DMS153 (cell line): ENCODE measurements at regions not wholly inside any gene's neighbourhood (a gene's known extent, or its start where the extent isn't known, plus 50 kb on each side); places are given as distances from the start of the nearest gene placed in this dataset.

Experiments
- DNase-seq: peaks from one replicate; lab custom pipeline; 2025; lab: John Stamatoyannopoulos, UW

GRCh38 chr21:32216293-32216692 lies 62.6 kb downstream of the MIS18A start:
- DNase-seq, result no peak

GRCh38 chr21:32215306-32215685 lies 63.6 kb downstream of the MIS18A start:
- DNase-seq, result no peak

DNA sequence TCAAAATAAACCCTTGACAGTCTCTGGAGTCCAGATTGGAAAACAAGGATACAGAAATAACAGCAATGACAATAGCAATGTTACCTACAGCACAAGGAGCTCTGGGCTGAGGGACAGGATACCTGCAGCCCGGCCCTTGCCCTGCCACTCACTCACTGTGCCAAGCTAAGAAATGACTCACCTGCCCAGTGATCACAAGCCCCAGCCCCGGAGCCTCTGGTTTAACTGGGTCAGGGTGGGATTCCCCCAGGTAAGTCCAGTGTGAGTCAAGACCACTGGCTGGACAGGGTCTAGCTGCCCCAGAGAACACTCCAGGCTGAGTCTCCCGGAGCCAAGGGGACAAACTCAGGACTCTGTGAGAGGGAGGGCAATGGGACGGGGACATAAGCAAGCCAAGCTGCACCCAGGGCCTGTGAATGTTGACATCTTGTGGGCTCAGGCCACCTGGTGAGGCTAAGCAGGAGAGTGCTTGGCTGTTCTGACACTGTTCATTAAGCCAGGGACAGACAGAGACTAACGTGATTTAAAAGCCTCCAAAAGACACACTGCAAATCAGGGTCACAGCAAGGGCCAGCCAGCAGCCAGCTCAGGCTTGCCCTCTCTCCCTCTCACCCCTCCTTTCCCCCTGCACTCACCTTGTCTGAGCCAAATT lies 64.1 kb downstream of the MIS18A start:
- no peak for DNase-seq

DNA sequence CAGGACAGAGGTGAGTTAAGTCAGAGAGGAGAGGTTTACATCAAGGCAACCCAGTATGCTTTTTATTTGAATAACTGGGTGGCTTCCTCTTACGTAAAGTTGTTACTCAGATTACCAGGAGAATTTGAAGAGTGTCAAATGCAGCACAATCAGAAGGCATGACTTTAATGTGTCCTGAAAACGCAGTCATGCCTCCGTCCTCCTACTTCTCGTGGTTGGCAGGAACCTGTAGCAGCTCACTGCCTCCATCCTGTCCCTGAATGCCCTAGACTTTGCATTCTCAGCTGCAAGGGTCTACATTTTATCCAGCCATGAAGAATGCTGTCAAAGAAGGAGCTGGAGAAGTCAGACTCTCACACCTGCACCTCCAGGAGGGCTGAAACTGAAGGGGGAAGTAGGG lies 66.7 kb downstream of the MIS18A start:
- no peak for DNase-seq

GRCh38 chr21:32211306-32211705 lies 67.5 kb downstream of the MIS18A start:
- DNase-seq, result no peak

GRCh38 chr21:32209580-32209979 lies 69.3 kb downstream of the MIS18A start:
- DNase-seq, result no peak

DNA sequence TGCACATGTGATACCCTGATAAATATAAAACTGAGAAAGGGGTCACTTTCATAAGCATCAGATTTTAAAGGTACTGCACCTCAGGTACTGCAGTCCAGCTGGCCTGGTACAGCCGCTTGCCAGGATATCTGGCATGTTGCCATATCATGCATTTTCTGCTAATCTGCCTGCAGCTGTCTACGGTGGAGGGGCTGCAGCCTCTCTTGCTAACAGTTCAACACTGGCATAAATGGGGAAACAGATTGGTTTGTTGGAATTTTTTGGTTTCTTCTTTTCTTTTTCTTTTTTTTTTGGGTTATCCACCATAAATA lies 71.5 kb downstream of the MIS18A start:
- DNase-seq, result no peak

GRCh38 chr21:32206631-32207405 lies 72.0 kb downstream of the MIS18A start:
- DNase-seq, result no peak

DNA sequence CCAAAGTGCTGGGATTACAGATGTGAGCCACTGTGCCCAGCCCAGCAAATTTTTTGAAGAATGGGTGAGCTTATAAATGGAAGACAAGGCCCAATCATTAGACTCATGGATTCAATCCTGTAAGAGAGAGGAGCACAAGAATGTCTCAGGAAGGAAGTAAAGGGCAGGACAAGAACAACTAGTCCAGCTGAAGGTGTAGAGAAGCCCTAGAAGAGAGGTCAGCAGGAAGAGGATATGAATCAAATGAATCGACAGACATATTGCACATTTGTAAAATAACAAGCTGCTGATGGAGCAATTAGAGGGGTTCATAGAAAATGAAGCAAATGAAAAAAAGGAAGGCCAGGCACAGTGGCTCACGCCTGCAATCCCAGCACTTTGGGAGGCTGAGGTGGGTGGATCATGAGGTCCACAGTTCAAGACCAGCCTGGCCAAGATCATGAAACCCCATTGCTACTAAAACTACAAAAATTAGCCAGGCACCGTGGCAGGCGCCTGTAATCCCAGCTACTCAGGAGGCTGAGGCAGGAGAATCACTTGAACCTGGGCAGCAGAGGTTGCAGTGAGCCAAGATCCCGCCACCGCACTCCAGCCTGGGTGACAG lies 74.9 kb downstream of the MIS18A start:
- DNase-seq, result no peak

DNA sequence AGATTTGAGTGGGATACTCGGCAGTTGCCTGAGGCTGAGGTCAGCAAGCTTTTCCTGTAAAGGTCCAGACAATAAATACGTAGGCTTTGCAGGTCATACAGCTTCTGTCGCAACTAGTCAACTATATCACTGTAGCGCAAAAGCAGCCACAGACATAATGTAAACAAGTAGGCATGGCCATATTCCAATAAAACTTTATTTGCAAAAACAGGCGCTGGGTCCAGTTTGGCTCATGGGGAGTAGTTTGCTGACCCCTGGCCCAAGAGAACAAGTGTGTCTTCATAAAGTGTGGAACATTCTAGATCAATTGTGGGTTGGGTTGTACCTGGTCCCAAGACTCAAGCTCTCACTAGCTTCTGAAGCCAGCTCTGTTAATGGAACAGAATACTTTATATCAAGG lies 78.8 kb downstream of the MIS18A start:
- DNase-seq, result no peak

GRCh38 chr21:32198384-32198783 lies 80.5 kb downstream of the MIS18A start:
- DNase-seq, result no peak

- no peak for DNase-seq
These were observed 81.0 kb downstream of the MIS18A start for GRCh38 chr21:32197896-32198295.

DNA sequence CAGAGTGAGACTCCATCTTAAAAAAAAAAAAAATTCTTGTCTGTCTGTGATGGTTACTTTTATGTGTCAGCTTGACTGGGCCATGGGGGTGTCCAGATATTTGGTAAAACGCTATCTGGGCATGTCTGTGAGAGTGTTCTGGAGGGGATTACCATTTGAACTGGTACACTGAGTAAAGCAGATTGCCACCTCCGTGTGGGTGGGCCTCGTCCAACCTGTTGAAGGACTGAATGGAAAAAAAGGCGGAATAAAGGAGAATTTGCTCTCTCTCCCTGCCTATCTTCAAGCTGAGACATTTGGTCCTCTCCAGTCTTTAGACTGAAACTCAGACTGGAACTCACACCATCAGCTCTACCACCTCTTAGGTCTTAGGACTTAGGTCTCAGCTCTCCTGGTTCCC lies 82.8 kb downstream of the MIS18A start:
- DNase-seq, result no peak

DNA sequence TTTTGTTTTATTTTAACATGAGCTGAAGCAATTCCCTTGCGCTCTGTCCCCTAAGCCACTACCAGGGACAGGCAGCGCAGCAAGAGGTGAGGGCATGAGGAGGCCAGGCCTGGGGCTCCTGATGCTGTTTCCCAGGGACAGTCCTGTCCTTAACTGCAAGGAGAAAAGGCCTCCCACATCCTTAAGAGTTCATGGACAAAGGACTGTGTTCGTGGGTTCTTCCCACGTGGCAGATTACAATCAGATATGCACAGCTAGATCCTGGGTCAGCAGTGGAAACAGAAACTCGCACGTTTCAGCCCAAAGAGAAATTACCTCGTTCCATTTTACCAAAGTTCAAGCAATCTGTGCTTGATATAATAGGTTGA lies 85.8 kb downstream of the MIS18A start:
- DNase-seq, result no peak

- DNase-seq, result no peak
These were observed 86.4 kb downstream of the MIS18A start for GRCh38 chr21:32192291-32193097.

DNA sequence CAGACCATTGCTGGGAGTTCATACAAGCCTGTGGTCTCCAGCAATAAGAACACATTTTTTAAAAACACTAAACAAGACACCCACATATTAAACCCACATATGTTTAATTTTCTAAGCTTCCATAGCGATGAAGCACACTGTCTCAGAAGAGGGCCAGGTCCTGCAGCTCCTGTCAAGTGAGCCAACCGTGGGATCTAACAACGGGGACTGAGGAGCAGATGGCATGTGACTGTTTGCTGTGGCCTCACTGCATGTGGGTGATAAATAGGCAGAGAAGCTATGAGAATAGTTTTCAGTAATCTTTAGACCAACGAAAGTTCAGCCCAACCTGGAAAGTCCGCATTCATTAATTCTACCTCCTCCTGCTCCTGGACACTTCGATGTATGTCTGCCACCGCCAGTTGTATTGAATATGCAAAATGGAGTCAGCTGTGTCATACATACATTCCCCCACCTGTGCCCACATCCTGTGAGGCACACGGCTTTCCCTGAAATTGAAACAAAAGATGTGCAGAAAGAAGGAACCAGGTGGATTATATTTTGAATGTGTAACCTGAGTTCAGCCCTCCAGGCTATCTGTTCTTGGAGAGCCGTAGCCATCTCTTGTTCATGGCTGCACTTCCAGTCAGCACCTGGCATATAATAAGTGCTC lies 88.2 kb downstream of the MIS18A start:
- DNase-seq, result peak; percentile 45

- no peak for DNase-seq
These were observed 89.0 kb downstream of the MIS18A start for GRCh38 chr21:32189688-32190483.

DNA sequence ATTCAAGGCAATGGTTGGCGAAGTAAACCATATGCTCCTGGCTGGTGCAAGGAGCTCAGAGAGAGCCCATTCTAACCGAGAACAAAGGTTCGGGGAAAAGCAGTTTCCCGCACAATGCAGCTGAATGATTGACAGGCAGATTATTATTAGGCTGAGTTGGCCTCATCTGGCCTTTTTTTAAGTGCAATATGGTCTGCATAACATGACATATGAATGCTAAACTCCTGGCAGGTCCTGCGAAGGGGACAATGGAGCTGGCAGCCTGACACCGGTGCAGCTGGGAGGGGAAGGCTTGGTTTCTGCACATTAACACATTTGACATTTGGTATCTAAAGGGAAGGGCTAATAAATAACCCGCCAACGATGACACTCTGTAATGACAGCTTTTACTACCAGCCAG lies 92.0 kb downstream of the MIS18A start:
- peak; percentile 76 for DNase-seq

GRCh38 chr21:32185726-32186125 lies 93.1 kb downstream of the MIS18A start:
- DNase-seq, result no peak

- no peak for DNase-seq
These were observed 93.7 kb downstream of the MIS18A start for GRCh38 chr21:32185103-32185502.

DNA sequence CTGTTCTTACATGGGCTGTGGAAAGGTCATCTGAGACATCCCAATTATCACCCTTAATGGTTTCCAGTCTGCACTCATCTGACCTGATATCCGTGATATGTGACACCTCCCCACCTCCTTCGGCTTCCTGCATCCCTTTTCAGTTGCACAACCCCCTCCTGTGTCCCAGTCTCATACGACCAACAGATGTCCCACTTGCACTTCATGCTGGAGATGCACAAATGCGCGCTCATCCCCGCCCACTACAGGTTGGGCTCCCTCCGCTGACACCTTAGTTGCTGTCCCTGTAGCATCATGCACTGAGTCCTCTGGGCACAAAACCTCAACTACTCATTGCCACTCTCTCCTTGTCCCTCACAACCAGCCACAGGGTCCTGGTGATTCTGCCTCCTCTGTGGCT lies 94.4 kb downstream of the MIS18A start:
- peak; percentile 13 for DNase-seq
